GM12872 (cell line): ENCODE measurements at regions not wholly inside any gene's neighbourhood (a gene's known extent, or its start where the extent isn't known, plus 50 kb on each side); places are given as distances from the start of the nearest gene placed in this dataset.

Experiments used
- CTCF ChIP-seq: IDR thresholded peaks from 3 replicates; pipeline ENCODE4 v1.5.1; 2011; ENCODE audit warnings: low read depth, mild to moderate bottlenecking, low read length, moderate library complexity; ENCODE audit not compliant: insufficient read depth

DNA sequence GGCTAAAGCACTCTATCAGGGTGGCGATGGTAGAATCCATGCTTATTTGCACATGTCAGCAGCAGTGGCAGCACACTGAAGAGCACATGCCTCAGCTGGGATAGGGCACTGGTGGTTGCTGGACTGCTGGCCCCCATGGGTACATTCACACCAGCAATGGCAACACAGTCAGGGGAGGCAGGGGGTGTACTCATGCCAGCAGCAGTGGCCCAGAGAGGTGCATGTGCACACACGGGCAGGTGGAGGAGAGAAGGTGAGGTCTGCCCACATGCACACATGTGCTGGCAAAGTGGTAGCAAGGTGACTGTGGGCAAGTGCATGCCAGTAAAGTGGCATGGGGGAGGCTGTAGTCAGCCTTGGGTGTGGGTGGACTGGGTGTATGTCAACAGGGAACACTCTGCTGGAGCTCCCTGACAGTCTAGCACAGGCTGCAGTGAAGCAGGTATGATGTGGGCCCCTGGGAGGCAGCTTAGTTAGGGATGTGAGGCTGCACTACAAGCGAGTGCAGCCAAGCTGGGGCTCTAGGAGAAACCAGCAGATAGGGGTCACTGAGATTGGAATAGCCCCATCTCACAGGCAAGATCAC lies 53.9 kb upstream of the NPAP1 start:
- TF ChIP-seq CTCF = no peak
